Fibroblast of skin of left quadriceps (primary cell): ENCODE measurements at regions not wholly inside any gene's neighbourhood (a gene's known extent, or its start where the extent isn't known, plus 50 kb on each side); places are given as distances from the start of the nearest gene placed in this dataset.
A peak's percentile ranks its signal among the peaks of the same experiment; 100 is the strongest.
"Not testable (repeated sequence)": the region's sequence is repeated elsewhere in the genome, so short reads cannot be mapped to it uniquely, and the experiment has no call there.

Source experiments
- DNase-seq, 2 experiments: peaks; one replicate each; pipeline ENCODE4 v3.0.0-alpha.2; 2013; ENCODE audit warnings: low read depth in 2 of 2

GRCh38 chr6:139738801-139739455 lies 364.5 kb upstream of the CITED2 start:
- DNase-seq, result no peak

DNA sequence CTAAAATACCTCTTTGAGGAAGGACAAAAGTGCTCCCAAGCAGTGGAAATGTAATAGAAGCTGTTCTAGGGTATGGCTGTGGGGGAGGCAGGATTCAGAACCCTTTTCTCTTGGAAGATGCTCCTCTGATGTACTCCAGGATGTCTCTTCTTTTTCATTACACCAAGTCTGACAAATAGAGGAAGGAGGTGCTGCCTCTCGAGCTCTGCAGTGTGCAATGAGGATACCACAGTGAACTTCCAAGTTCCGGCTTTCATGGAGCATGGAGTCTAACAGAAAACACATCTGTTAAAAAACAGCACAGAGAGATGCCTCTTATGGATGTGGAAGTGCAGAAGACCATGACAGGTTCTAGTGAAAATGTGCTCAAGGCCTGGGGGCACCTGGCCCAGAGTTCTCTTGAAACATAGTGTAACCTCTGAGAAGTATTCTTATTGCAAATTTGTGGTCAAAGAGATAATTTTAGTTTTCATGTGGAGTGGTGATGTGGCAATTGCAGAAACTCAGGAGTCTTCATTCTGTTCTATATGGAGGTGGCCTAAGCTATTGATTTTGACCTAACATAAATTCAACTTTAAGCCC lies 362.0 kb upstream of the CITED2 start:
- DNase-seq, result no peak

- DNase-seq, result no peak
Observed at GRCh38 chr6:139732451-139732850, 358.0 kb upstream of the CITED2 start.

GRCh38 chr6:139730340-139730974 lies 356.0 kb upstream of the CITED2 start:
- no peak for DNase-seq

DNA sequence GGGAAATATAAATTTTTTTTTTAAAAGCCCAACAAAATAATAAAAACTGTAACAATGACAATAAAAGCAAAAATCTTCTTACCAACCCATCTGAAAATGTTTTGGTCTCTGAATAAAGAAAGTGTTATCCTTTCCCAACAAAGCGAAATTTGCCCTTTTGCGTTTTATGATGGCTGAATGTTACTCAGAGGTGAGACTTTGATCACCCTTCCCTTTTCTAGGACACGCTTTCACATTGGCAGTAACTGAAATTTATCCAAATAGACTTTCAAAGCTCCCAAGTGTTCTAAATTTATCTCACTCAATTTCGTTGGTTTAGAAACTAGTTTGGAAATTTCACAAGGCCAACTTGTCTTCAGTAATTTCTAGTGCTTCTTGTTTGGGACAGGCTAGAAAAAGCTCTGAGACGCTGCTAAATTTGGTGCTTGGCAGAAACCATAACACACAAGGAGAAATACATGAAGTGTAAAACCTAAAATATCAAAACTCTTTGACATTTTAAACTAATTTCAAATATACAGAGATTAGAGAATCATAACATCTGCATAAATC lies 354.5 kb upstream of the CITED2 start:
- no peak for DNase-seq

- not testable (repeated sequence) for DNase-seq
Observed at GRCh38 chr6:139726272-139726671, 351.8 kb upstream of the CITED2 start.

GRCh38 chr6:139722530-139722929 lies 348.1 kb upstream of the CITED2 start:
- no peak for DNase-seq

- DNase-seq, result no peak
Observed at GRCh38 chr6:139721954-139722353, 347.5 kb upstream of the CITED2 start.

- DNase-seq, result no peak
Observed at GRCh38 chr6:139713900-139714506, 339.6 kb upstream of the CITED2 start.

GRCh38 chr6:139713424-139713823 lies 339.0 kb upstream of the CITED2 start:
- DNase-seq, result no peak

- no peak for DNase-seq
Observed at GRCh38 chr6:139712830-139713229, 338.4 kb upstream of the CITED2 start.

DNA sequence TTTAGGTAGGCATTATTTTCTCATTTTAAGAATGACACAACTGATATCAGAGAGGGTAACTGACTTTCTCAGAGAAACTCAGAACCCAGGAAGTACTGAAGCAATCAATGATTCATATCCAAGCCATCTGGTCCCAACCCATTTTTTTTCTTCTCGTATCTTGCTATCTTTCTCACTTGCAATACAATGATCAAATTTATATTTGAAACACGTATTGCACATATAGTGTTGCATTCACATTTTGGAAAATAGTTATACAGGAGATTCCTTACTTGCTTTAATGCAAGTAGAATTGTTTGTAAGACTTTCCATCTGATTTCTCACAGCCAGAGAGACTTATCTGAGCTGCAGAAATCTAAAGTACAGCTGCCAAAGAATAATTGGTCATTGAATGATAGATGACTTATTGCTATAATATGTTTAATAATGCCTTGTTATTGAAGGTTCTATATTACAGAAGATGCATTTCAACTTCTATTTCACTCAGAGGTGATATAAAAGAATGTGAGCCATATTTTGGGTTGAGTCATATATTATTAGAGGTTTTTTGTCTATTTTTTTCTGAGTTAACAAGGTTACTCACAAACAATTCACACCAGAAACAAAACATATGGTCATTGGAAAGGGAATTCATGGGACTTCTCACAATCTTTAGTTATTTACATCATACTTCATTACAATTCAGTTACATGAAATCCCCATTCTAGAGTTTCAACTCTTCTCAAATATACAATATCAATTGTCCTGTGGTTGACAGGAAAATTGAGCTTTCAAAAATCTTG lies 337.5 kb upstream of the CITED2 start:
- DNase-seq, result no peak

DNA sequence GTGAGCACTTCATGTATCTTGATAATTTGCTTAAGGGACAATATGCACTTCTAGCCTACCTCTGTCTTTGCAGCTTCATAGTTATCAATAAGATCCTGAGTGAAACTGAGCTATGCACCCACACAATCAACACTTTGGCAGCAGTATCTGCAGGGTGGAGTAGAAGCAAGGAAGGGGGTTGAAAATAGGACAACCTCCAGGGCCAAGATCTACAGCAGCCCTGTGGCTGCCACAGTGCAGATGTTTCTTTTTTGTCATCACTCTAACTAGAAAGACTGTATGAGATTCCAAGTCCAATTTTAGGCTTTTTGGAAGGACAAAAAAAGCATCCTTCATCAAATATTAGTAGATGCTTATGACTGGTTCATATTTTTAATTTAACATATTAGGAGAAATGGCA lies 336.1 kb upstream of the CITED2 start:
- DNase-seq, result no peak

GRCh38 chr6:139708337-139709199 lies 334.1 kb upstream of the CITED2 start:
- peak; percentile 78 to 79 for DNase-seq

DNA sequence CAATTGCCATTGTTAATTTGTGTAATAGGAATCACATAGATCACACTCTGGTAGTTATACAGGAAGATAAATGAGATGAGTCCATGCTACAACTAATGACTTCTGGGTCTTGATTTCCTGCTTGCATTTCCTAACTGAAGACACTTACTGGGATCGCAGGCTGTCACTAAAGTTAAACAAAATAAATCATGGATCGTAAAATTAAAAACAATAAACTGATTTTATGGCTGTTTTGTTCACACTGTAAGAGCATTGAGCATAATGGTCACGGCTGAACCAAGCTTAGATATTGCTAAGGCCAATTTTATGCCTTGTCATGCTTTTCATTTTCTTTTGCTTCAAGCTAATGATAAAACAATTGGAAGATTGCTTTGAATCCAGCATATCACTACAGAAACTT lies 332.5 kb upstream of the CITED2 start:
- no peak for DNase-seq

DNA sequence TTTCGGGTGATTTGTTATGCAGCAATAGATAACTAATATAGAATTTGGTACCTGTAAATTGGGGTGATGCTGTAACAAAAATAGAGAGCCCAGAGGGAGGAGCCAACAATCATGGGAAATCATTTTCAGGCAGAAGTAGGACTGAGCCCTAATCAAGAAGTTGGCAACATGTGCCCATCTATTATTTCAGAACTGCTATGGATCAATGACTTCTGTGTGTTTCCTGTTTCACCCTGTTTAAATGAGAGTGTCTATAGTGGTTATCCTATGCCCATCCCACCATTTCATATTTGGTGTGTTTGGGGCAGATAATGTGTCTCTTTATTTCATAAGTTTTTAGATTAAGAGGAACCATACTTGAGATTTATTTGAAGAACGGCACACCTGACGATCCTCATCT lies 330.8 kb upstream of the CITED2 start:
- no peak for DNase-seq

DNA sequence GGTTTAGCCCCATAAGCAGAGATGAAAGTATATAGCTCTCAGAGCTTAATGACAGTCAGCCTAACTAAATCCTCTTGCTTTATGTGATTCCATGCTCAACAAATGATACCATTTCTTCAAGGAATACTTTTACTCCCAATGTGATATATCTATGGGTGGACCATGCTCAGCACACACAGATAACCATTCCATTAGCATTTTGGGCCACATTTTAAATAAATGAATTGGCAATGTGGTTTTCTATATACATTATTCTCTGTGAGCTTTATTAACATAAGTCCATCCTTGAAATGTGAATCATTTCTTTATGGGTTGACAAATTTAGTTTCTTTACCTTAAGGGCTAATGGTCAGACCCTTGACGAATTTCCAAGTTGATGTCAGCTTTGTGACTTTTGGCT lies 329.3 kb upstream of the CITED2 start:
- no peak for DNase-seq

GRCh38 chr6:139702706-139703105 lies 328.3 kb upstream of the CITED2 start:
- no peak for DNase-seq

DNA sequence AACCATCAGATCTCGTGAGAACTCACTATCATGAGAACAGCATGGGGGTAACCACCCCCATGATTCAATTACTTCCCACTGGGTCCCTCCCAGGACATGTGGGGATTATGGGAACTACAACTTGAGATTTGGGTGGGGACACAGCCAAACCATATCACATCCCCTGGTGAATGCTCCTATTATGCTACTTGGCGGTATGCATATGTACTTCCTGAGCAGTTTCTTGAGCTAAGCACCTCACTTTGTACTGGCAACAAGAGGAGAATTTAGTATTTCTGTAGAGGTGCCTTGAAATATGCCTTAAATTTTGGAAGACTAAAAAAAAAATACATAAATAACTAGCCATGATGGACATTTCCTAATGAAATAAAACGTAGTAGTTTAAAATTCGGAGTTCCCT lies 327.2 kb upstream of the CITED2 start:
- no peak for DNase-seq

- no peak for DNase-seq
Observed at GRCh38 chr6:139701003-139701402, 326.6 kb upstream of the CITED2 start.

GRCh38 chr6:139699911-139700310 lies 325.5 kb upstream of the CITED2 start:
- no peak for DNase-seq
